ENCODE measurements at regions not wholly inside any gene's neighbourhood (a gene's known extent, or its start where the extent isn't known, plus 50 kb on each side); places are given as distances from the start of the nearest gene placed in this dataset.

DNA sequence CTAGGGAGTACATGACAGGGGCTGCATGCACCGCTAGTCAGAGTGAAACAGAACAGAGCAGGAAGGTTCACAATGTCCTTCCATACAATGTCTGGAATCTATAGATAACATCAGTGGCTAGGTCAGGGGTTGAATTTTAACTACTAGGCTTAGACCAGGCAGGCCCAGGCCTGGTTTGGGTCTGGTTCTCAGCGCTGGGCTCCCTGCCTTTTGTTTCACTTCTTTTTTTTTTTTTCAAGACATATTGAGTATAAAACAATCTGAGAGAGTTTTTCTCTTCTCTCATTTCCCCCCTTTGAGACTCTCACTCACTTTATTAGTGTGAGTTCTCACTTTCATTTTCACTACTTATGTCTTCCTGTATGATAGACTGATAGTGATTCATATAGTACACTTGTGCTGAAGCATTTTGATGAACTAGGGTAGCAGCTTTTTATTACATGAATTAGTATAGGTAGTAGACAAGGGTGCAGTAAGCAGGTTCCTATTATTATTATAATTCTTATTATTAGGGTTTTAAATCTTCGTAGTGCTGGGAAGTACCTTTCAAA lies 120.0 kb upstream of the ZDHHC15 start:
- Histone ChIP-seq H3K79me2 (ENCODE audit: control insufficient read depth in 1 of 2, insufficient read depth in 2 of 2, low read length in 2 of 2) (no peaks in the 10 kb centered on the region), H4K20me1 (replicated peaks in 1 of 2; ENCODE audit: control insufficient read depth in 1 of 2, insufficient read depth in 2 of 2, low read length in 2 of 2) (no peaks in the 10 kb centered on the region), H3K36me3 (ENCODE audit: control insufficient read depth in 2 of 4, insufficient read depth in 4 of 4, low read length in 3 of 4) (no peaks in the 10 kb centered on the region), H3K18ac (ENCODE audit: extremely low read depth, low read length) (no peak overlapping the region), H3K9ac (replicated peaks in 1 of 4; ENCODE audit: extremely low read depth in 1 of 4, low read depth in 3 of 4, low read length in 3 of 4) (no peak overlapping the region), H3K23ac (ENCODE audit: insufficient read length) (no peak overlapping the region), H2BK5ac (ENCODE audit: low read depth, low read length) (no peak overlapping the region), H4K91ac (replicated peaks; ENCODE audit: insufficient read length, low read length) (no peak overlapping the region), H3K4ac (replicated peaks; ENCODE audit: insufficient read length, low read depth, low read length) (no peak overlapping the region), H3K79me1 (ENCODE audit: low read depth, low read length) (no peaks in the 10 kb centered on the region), H2AK5ac (ENCODE audit: low read depth, low read length) (no peak overlapping the region), H3K23me2 (ENCODE audit: low read depth, low read length) (no peaks in the 10 kb centered on the region), H3K27ac (ENCODE audit: low read depth, low read length) (no peak overlapping the region), H2BK120ac (replicated peaks; ENCODE audit: low read depth, low read length) (no peak overlapping the region), H3K56ac (replicated peaks; ENCODE audit: insufficient read length, low read depth, low read length) (no peak overlapping the region), H2BK20ac (ENCODE audit: low read length) (no peak overlapping the region), H3K4me3 (ENCODE audit: extremely low read depth in 1 of 4, insufficient read depth in 2 of 4, low read depth in 3 of 4, low read length in 4 of 4) (no peak overlapping the region), H2BK12ac (ENCODE audit: low read depth, low read length) (no peak overlapping the region), H3K9me3 (ENCODE audit: insufficient read depth in 2 of 2, low read depth in 1 of 2, low read length in 1 of 2) (no peaks in the 10 kb centered on the region), H4K8ac (ENCODE audit: extremely low read depth, insufficient read depth, low read length) (no peak overlapping the region), H2BK15ac (ENCODE audit: low read length) (no peak overlapping the region), H3K14ac (ENCODE audit: insufficient read length) (no peak overlapping the region), H4K5ac (ENCODE audit: insufficient read length, low read depth, low read length) (no peak overlapping the region), H3K27me3 (replicated peaks in 1 of 4; ENCODE audit: control insufficient read depth in 3 of 4, extremely low read depth in 1 of 4, insufficient read depth in 3 of 4, low read length in 3 of 4) (no peaks in the 10 kb centered on the region), H2AFZ (ENCODE audit: low read length) (no peak overlapping the region), H3K4me2 (ENCODE audit: insufficient read depth in 1 of 2, low read depth in 2 of 2, low read length in 2 of 2) (no peak overlapping the region), H3K4me1 (replicated peaks in 1 of 4; ENCODE audit: control insufficient read depth in 3 of 4, insufficient read depth in 4 of 4, low read length in 3 of 4) (0 out of 7 replicates have a peak, but pooled peaks cover 0 to 2% (median 0%) of the 10 kb centered on the region in 4 experiments)
- TF ChIP-seq HDAC2 (IDR thresholded peaks at IDR 0.05; ENCODE audit: borderline replicate concordance in 1 of 2, low read depth in 2 of 2, low read length in 2 of 2) = no peak
- peak; percentile 23; the same call in 1 of the 2 replicates for TF ChIP-seq ZNF274 (IDR thresholded peaks at IDR 0.05; ENCODE audit: borderline replicate concordance, extremely low read depth, low read length)
- WGBS, 2 experiments (ENCODE audit: extremely low coverage in 1 of 2, insufficient coverage in 1 of 2, insufficient read length in 1 of 2, insufficient replicate concordance in 2 of 2, low coverage in 1 of 2, low lambda C conversion rate in 2 of 2, missing lambda C conversion rate in 1 of 2) = 94% methylated on average over 3 of the region's 3 CpGs; no CpG with 5 or more reads in 1 of the 2 experiments
- CTCF ChIA-PET (ENCODE audit: partially characterized antibody) = no interaction called here
- no peak for FAIRE-seq
- POLR2A ChIA-PET (ENCODE audit: partially characterized antibody) = no interaction called here
- DNase-seq (ENCODE audit: low read depth in 1 of 2, low spot score in 2 of 2) = no peak

Data from H1 (cell line).